GM10248 (cell line): ENCODE measurements at regions not wholly inside any gene's neighbourhood (a gene's known extent, or its start where the extent isn't known, plus 50 kb on each side); places are given as distances from the start of the nearest gene placed in this dataset.
"Not testable (repeated sequence)": the region's sequence is repeated elsewhere in the genome, so short reads cannot be mapped to it uniquely, and the experiment has no call there.

Experiments
- CTCF ChIA-PET: fragments of 300-600 bp; sonication (Branson Sonifier 250); formaldehyde crosslinking; extraction: SDS; loops from one replicate; lab custom pipeline; 2021; ENCODE audit warnings: antibody characterized with exemption; lab: Yijun Ruan, JAX
- POLR2A ChIA-PET: fragments of 350-650 bp; sonication (Branson Sonifier 250); formaldehyde crosslinking; extraction: SDS; loops from one replicate; lab custom pipeline; 2020; ENCODE audit warnings: antibody characterized with exemption; lab: Yijun Ruan, JAX
- DNase-seq: peaks from one replicate; pipeline ENCODE4 v3.0.0; 2012; ENCODE audit errors: extremely low spot score
- TF ChIP-seq, protein P1 (sequence below): IDR thresholded peaks from 2 replicates; pipeline ENCODE4 v1.5.1; 2012; ENCODE audit warnings: mild to moderate bottlenecking, low read depth; ENCODE audit errors: extremely low read depth, missing control alignments, control extremely low read depth

DNA sequence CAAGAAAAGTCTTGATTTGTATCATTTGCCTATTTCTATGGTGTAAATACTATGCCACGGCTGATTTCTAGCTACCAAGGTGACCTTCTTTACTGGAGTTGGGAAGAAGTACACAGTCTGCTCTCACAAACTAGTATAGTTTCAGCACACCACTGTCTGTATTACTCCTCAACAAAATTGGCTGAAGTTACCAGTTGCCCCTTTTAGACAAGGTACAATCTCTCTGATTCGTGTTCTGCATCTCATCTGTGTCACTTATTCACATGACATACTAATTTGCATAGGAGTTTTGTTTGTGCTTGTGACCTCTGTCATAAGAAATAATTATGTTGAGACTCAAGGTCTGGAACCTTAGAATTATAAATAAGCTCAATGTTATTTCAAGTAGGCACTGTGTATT, 97.3 kb downstream of the C11orf87 start:
- DNase-seq, result no peak
- ChIA-PET POLR2A (no interaction called here), CTCF (interaction anchor here (3.0 kb wide), 1 partner anchor 12 kb away, joined by 13 read pairs; no protein-coding TSS in a partner anchor)
- TF ChIP-seq, protein P1, sequence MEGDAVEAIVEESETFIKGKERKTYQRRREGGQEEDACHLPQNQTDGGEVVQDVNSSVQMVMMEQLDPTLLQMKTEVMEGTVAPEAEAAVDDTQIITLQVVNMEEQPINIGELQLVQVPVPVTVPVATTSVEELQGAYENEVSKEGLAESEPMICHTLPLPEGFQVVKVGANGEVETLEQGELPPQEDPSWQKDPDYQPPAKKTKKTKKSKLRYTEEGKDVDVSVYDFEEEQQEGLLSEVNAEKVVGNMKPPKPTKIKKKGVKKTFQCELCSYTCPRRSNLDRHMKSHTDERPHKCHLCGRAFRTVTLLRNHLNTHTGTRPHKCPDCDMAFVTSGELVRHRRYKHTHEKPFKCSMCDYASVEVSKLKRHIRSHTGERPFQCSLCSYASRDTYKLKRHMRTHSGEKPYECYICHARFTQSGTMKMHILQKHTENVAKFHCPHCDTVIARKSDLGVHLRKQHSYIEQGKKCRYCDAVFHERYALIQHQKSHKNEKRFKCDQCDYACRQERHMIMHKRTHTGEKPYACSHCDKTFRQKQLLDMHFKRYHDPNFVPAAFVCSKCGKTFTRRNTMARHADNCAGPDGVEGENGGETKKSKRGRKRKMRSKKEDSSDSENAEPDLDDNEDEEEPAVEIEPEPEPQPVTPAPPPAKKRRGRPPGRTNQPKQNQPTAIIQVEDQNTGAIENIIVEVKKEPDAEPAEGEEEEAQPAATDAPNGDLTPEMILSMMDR, result no peak

DNA sequence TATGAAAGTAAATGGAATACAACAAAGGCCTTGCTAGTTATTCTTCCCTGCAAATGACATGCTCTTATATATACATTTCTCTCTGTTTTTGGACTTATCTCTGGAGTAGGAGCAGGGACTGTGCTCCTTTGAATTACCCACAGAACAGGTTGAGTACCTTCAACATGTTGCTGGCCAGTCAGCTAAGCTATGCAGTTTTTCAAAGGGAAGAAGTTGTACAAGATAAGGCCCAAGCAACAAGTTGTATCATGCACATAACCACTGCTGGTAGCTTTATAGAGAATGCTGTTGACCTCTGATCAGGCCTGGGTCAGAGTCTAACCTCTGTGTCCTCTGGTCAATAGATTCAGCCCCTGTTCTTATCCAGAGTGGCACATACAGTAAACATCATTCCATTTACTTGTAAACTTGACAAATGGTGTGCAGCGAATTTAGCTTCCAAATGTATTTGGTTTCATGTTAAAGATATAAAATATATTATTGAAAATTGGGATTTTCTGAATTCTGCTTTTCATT, 99.6 kb downstream of the C11orf87 start:
- TF ChIP-seq, protein P1, result no peak
- CTCF ChIA-PET, result interaction anchor here (1.5 to 3.0 kb wide), 2 partner anchors 9 to 12 kb away, joined by 4 to 13 read pairs; no protein-coding TSS in a partner anchor
- no peak for DNase-seq
- POLR2A ChIA-PET, result no interaction called here

DNA sequence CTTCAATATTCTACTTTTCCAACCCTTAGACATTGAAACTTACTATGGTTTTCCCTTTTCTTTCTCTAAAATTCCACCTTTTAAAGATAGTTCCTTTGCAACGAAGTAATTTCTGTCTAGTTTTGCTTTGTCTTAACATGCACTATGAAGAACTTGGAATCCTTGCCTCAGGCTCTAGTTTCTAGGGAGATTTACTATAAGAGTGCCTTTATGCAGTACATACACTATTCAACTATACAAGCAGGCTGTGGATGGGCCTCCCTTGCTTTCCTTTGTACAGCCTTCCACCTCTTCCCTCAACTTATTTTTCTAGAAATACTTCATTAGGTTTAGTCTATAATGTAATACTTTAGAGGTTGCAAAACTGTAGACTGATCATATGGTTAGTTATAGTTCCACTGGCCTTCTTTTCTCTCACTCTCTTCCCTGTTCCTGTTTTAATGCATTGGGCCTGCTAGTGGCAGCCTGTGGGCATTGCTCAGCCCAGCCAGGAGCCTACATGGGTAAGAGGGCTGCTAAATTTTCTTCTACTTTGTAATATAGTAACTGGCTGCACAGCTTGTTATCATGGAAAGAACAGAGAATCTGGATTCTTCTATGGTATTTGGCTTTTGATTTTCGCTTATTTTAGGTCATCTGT, 100.2 kb downstream of the C11orf87 start:
- no peak for DNase-seq
- POLR2A ChIA-PET, result no interaction called here
- CTCF ChIA-PET, result interaction anchor here (1.5 to 3.0 kb wide), 2 partner anchors 9 to 11 kb away, joined by 4 to 13 read pairs; no protein-coding TSS in a partner anchor
- TF ChIP-seq, protein P1, result no peak

DNA sequence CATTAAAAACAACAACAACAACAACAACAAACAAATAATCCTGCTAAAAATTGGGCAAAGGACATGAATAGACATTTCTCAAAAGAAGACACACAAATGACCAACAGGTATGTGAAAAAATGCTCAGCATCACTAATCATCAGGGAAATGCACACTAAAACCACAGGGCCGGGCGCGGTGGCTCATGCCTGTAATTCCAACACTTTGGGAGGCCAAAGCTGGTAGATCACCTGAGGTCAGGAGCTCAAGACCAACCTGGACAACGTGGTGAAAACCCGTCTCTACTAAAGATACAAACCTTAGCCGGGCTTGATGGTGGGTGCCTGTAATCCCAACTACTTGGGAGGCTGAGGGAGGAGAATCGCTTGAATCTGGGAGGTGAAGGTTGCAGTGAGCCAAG, 103.6 kb downstream of the C11orf87 start:
- not testable (repeated sequence) for DNase-seq

DNA sequence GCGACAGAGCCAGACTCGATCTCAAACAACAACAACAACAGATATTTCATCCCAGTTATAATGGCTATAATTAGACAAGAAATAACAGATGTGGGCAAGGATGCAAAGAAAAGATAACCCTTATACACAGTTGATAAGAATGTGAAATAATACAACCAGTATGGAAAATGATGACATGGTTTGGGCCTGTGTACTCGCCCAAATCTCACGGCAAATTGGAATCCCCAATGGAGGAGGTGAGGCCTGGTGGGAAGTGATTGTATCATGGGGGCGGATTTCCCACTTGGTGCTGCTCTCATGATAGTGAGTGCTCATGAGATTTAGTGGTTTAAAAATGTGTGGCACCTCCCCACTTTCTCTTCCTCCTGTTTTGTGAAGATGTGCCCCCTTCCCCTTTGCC, 104.1 kb downstream of the C11orf87 start:
- no peak for DNase-seq
- ChIA-PET CTCF (no interaction called here), POLR2A (no interaction called here)
- TF ChIP-seq, protein P1, result no peak

More for the DNA sequence above, 103.6 kb downstream of the C11orf87 start:
- CTCF ChIA-PET, POLR2A ChIA-PET: not testable (repeated sequence)

DNA sequence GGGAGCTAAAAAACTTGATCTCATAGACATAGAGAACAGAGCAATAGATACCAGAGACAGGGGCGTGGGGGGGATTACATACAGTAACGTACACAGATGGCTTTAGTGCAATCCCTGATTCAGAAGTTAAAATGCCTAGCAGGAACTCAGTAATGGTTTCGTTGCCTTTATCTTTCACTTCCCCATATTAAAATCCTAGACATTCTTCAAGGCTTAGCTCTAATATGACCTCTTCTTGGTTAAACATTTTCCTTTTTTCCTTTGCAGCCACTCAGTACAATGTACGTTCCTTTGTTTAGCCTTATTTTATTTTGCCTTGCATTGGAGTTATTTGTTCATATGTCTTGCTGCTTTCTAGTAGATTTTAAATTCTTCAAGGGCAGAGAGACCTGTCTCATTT, 104.9 kb downstream of the C11orf87 start:
- DNase-seq, result no peak
- TF ChIP-seq, protein P1, result no peak
- ChIA-PET CTCF (interaction anchor here (1.0 kb wide), 1 partner anchor 67 kb away, joined by 3 read pairs; no protein-coding TSS in a partner anchor), POLR2A (no interaction called here)

DNA sequence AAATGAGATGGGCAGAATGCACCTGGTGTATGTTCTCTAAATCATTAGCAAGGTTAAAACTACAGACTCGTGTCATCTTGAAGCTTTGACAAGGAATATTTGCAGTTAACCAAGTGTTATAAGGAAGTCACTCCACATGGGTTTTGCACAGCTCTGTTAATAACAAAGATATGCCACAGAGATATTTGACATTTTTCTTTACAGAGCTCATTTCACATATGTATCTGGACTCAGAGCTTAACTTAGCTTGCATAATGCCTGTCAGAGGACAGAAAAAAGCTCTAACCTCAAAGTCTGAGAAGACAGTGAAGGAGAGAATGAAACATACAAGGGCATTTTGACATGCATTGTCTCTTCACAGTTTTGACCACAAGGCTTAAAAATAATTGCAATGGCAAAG, 105.5 kb downstream of the C11orf87 start:
- CTCF ChIA-PET, result interaction anchor here (1.0 kb wide), 1 partner anchor 67 kb away, joined by 3 read pairs; no protein-coding TSS in a partner anchor
- TF ChIP-seq, protein P1, result no peak
- no peak for DNase-seq
- POLR2A ChIA-PET, result no interaction called here
